SK-N-DZ (cell line): ENCODE measurements at regions not wholly inside any gene's neighbourhood (a gene's known extent, or its start where the extent isn't known, plus 50 kb on each side); places are given as distances from the start of the nearest gene placed in this dataset.

Source experiments
- DNase-seq: peaks from one replicate; pipeline ENCODE4 v3.0.0-alpha.2; 2015; ENCODE audit warnings: low spot score

GRCh38 chr10:131703941-131704340 lies 196.9 kb upstream of the PPP2R2D start:
- no peak for DNase-seq

DNA sequence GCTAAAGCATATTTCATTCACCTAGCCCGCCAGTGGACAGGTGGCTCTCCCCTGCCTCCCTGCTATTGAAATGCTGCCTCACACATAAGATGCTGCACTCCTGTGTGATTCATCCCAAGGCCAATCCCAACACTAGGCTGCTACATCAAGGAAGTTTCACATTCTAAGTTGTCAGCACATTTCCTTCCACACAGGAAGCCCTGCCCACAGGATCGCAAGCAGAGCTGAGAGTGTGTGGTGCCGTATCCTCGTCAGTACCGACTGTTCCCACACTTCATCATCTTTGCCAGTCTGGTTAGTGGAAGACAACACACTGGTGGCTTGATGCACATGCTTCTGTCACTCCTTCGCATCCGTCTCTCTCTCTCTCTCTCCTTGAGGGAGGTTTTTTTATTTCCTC lies 194.3 kb upstream of the PPP2R2D start:
- DNase-seq: no peak

DNA sequence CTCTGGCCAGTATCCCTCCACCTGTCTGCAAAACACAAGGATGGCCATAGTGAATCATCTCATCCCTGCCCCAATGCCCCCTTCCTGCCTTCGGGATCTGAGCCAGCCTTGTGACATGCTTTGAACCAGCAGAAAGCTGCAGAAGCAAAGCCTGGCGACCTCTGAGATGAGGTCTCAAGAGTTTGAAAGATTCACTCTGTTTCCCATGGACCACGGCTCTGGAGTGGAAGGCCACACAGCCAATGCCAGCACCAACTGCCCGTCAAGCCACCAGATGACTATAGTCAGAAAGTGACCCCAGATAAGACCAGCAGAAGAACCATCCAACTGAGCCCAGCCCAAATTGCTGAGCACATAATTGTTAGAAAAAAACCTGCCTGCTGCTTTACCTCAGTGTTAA lies 193.9 kb upstream of the PPP2R2D start:
- DNase-seq: no peak

DNA sequence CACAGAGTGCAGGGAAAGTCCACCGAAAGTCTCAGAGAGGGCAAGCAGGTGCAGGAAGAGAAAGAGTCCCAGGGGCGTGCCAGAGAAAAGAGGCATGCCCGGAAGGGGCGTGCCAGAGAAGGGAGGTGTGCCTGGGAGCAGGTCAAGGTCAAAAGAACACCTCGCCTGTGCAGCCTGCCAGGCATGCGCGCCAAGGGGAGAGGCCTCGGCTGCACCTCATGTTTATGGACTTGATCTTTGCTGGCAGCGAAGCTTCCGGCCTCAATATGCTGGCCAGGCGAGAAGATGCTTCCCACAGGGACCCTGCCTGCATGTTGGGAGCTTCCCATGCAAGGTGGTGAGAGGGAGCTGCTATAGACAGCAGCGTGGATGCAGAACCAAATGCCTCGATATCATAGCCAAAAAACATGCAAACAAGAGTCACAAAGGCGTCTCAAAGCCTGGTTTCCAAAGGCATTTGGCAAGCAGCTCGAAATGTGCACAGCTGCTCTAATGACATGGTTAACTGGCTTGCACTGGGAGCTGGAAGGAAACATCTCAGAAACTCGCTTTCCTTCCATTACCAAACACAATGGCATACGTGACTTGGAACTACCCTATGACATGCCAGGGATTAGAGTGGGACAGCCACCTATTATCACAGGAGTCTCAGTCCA lies 192.5 kb upstream of the PPP2R2D start:
- DNase-seq: no peak

DNA sequence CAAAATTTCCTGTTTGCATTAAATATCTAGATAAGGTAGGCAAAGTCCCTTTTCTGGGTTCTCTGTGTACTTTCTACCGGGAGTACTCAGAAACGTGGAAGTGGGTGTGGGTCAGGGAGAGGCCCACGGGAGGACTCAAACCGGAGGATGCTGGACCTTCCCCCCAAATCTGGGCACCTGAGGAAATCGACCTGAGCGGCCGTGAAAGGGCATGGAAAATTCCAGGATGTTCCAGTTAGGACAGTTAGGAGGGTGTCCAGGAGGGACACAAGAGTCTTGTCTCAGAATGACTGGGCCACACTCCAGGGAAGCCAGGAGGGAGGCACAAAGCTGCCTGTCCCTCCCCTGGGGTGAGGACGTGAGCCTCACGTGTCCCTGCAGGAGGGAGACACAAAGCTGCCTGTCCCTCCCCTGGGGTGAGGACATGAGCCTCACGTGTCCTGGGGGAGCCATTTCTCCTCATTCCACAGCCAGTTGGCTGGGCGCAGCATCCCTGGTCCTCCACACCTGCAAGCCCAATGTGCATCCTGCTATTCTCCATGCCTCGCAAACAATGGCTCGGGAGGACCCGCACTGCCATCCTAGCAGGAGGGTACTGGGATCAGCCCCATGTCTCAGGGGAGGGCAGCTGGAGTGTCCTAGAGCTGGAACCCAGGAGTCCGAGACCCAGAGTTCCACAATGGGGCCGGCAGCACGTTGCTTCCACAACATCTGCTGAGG lies 190.5 kb upstream of the PPP2R2D start:
- DNase-seq: no peak

DNA sequence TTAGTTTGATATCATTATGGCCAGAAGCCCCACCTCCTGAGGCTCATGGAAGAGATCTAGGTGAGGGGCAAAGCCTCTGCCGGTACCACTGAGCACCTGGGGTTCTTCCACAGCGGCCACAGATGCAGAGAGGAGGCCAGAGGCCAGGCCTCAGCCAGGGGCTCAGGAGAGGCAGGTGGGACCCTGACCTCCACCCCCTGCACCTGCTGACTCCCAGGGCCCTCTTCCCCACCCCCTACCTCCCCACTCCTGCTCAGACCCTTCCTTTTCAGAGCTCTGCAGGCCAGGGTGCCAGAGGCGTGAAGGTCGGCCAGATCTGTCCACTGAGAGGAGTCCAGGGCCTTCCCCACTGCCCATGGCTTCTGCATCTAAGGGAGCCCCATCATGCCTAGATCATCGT lies 178.7 kb upstream of the PPP2R2D start:
- no peak for DNase-seq

GRCh38 chr10:131722525-131723264 lies 178.1 kb upstream of the PPP2R2D start:
- DNase-seq: no peak

GRCh38 chr10:131723297-131724168 lies 177.3 kb upstream of the PPP2R2D start:
- DNase-seq: no peak

DNA sequence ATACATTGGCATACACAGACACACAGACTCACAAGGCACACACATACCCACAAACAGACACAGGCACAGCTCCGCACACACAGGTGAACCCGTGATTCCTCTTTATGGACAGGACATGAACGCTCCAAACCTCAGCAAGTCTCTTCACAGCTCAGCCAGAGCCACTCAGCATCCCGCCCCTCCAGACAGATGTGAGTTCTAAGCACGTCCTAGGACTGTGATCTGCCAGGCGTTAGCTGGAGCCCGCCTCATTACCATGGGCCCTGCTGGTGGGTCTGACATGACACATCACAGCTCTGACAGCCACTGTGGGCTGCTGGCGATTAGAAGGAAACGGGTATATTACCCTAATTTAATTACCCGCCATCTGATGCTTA lies 176.7 kb upstream of the PPP2R2D start:
- DNase-seq: peak; percentile 40

GRCh38 chr10:131724891-131725580 lies 175.8 kb upstream of the PPP2R2D start:
- DNase-seq: no peak

DNA sequence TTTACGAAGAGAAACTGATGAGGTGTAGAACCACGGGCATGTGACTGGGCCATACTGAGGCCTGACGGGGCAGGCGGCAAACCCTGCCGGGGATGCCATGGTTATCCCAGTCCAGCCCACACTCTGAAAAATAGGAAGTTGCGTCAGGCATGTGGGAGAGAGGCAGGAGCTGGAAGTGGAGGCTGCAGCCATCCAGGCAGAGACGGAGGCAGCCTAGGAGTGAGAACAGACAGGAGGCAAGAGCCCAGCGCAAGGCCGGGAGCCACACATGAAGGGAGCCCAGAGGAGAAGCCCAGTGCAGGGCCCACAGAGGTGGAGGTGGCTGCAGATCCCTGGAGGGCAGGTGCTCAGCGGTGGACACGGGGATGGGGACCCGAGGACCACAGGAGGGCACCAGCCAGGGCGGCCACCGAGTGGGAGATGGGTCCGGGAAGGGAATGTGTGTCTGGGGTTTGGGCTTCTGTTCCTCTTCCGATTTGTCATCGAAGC lies 175.2 kb upstream of the PPP2R2D start:
- DNase-seq: no peak

DNA sequence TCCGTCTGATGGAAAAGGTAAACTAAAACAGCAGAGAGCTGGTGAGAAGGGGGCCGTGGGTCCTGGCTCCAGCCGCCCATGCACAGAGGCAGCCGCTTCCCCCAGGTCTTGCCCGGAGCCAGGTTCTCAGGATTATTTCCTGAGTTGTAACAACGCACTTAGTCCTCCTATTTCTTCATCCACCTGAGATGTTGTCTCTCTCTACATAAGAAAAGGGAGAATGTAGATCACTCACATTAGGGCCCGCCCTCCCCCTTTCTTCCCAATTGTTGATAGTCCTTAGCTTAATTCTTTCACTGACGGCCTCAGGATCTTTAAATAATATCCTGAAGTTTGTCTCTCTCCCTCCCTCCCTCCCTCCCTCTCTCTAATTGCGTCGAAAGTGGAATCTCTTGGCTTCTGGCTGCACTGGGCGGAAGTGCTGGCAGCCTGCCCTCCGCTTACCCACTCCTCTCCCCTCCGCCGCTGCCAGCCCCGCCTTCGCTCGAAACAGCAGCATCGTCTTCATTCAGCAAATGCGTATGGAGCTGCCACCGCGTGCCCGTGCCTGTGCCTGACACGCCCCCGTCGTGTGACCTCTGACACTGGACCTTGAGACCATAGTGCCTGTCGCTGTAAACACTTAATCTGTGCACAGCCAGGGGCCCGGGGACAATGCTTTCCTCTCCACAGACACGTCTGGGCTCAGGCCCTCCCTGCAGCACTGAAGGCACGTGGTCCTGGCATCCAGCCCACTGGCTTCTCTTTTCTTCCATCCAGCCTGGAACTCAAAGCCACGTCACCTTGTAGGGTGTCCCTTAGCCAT lies 174.5 kb upstream of the PPP2R2D start:
- DNase-seq: no peak

DNA sequence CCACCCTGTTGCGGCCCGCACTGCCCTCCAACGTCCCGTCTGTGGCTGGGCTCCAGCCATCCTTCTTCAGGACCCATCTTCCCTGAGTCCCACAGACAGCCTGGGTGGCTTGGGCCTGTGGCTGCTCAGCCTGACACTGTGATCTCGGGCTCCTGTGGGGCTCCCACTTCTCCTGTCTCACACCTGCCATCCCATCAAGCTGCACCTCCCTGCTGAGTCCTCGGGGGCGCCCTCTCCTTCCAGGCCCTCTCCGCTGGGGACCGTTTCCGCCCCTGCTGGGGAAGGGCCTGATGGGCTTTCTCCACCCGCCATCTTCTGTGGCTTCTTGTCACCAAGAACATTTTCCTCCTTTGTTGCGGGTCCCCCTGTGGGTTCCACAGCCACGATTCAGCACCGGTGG lies 173.8 kb upstream of the PPP2R2D start:
- no peak for DNase-seq

GRCh38 chr10:131727560-131727959 lies 173.2 kb upstream of the PPP2R2D start:
- no peak for DNase-seq

- no peak for DNase-seq
Observed at GRCh38 chr10:131728286-131729228, 172.3 kb upstream of the PPP2R2D start.

- no peak for DNase-seq
Observed at GRCh38 chr10:131729361-131729760, 171.4 kb upstream of the PPP2R2D start.

DNA sequence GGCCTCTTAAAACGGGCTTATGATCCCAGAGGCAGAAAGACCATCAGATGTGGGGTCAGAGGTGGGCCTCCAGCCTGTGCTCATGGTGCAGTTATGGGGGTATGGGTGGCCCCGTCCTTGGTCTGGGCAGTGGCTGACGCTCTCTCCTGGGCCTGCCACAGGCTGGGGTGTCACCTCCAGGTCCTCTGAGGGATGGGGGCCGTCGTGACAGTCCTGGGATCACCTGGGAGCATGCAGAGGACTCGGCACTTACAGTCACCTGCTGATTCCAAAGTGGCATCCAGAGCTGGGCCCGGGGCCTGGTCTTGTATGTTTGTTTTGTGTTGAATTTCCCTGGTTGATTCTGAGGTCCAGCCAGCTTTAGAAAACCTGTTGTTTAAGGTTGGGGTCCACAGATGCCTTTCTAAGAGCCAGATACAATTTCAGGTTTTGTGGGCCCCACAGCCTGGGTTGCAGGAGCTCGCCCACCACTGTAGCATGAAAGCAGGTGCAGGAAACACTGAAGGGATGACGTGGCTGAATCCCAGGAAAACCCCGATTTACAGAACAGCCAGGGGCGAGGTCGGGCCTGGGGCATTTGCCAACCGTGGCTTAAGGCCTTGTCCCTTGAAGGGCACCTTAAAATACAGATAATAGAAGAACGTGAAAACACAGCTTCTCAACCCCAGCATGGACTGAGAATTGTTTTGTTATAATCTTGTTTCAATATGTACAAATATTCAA lies 170.7 kb upstream of the PPP2R2D start:
- DNase-seq: no peak

DNA sequence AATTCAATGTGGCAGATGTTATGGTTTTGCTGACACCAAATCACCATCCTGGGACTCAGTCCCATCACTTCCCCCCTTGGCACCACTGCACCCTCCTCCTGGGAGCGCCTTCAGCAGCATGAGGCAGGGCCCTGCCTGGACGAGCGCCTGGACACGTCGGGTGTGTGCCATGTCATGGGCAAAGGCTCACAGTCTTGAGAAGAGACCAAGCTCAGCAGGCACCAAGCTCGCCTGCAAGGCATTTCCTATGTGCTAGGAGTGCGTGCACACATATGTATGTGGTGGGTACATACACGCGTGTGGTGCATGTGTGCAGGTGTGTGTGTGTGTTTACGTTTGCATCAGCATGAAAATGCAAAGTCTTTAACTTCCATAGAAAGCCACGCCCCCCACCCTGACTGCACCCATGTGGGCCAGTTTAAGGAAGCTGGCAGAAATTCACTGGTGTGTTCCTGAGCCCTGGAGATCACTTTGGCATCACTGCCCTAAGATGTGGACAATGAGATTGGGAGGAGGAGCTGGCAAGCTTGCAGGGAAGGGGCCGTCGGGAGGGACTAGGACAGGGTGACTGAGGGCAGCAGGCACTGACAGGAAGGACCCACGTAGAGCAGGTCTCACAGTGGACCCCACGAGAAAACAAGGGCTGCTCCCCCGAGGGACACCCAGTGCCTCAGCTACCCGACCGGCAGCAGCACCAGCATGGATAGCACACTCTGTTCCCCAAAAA lies 169.9 kb upstream of the PPP2R2D start:
- no peak for DNase-seq
